Esophagus muscularis mucosa (tissue), 4 donors: ENCODE measurements at regions not wholly inside any gene's neighbourhood (a gene's known extent, or its start where the extent isn't known, plus 50 kb on each side); places are given as distances from the start of the nearest gene placed in this dataset.

Experiments
- DNase-seq: peaks from one replicate; pipeline ENCODE4 v3.0.0-alpha.2; 2017; ENCODE audit errors: extremely low spot score
- H3K27ac ChIP-seq, 4 donors: fragments of 200-600 bp; sonication (generic); replicated peaks in 1 of 4; 1 replicate in 3 of 4; 2 replicates in 1 of 4; pipeline ENCODE4 v1.5.1; 2016 to 2019; ENCODE audit warnings: mild to moderate bottlenecking in 1 of 4
- H3K27me3 ChIP-seq, 4 donors: fragments of 200-600 bp; sonication (generic); one replicate each; pipeline versions ENCODE4 v1.5.1 to v1.6.0; 2016 to 2019
- H3K36me3 ChIP-seq, 4 donors: fragments of 200-600 bp; sonication (generic); one replicate each; pipeline ENCODE4 v1.5.1; 2016 to 2019
- H3K4me1 ChIP-seq, 4 donors: fragments of 200-600 bp; sonication (generic); one replicate each; pipeline ENCODE4 v1.5.1; 2016 to 2019
- H3K4me3 ChIP-seq, 4 donors: fragments of 200-600 bp; sonication (generic); 1 replicate in 2 of 4; 2 replicates in 2 of 4; pipeline ENCODE4 v1.5.1; 2016 to 2019; ENCODE audit warnings: mild to moderate bottlenecking in 4 of 4, moderate library complexity in 1 of 4
- H3K9me3 ChIP-seq, 4 donors: fragments of 200-600 bp; sonication (generic); 1 replicate in 3 of 4; 2 replicates in 1 of 4; pipeline ENCODE4 v1.5.1; 2016 to 2019
- CTCF ChIP-seq, 3 experiments: fragments of 200-600 bp in 2 of 3; fragments of 450-650 bp in 1 of 3; sonication (generic) in 2 of 3; IDR thresholded peaks; one replicate each; pipeline ENCODE4 v1.5.1; 2017 to 2019; ENCODE audit warnings: antibody characterized with exemption in 3 of 3, mild to moderate bottlenecking in 2 of 3, moderate library complexity in 1 of 3
- EP300 ChIP-seq: sonication (generic); formaldehyde crosslinking; IDR thresholded peaks from one replicate; pipeline ENCODE4 v1.6.1; 2017; ENCODE audit warnings: antibody characterized with exemption
- POLR2A ChIP-seq: fragments of 450-650 bp; IDR thresholded peaks from one replicate; pipeline ENCODE4 v1.6.1; 2017; ENCODE audit warnings: antibody characterized with exemption, moderate library complexity, mild to moderate bottlenecking, low read depth
- POLR2AphosphoS5 ChIP-seq, 2 donors: sonication (generic); formaldehyde crosslinking; IDR thresholded peaks; one replicate each; pipeline ENCODE4 v1.6.1; 2017; ENCODE audit warnings: antibody characterized with exemption in 2 of 2
- WGBS: methylation state at CpG from one replicate; pipeline ENCODE4 v1.1.5; 2018; 5-methylcytosine and 5-hydroxymethylcytosine counted together
- intact Hi-C: fragments of 100-400 bp; cut with DNase I; formaldehyde crosslinking; loops from one replicate; pipeline ENCODE4 v1.15.1; 2023

GRCh38 chr2:66327066-66327740, 107.7 kb upstream of the MEIS1 start:
- no peak overlapping the region for H3K27ac ChIP-seq
- no peaks in the 10 kb centered on the region for H3K36me3 ChIP-seq
- DNase-seq: no peak
- WGBS: 90% methylated on average over 5 of the region's 5 CpGs
- H3K9me3 ChIP-seq: no peaks in the 10 kb centered on the region
- TF ChIP-seq CTCF (IDR thresholded peaks at IDR 0.05): no peak
- no peak for TF ChIP-seq EP300
- TF ChIP-seq POLR2AphosphoS5 (IDR thresholded peaks at IDR 0.05): no peak
- no peak for TF ChIP-seq POLR2A
- intact Hi-C loops: no loop called here
- no peak overlapping the region for H3K4me3 ChIP-seq
- no peaks in the 10 kb centered on the region for H3K4me1 ChIP-seq
- no peaks in the 10 kb centered on the region for H3K27me3 ChIP-seq

DNA sequence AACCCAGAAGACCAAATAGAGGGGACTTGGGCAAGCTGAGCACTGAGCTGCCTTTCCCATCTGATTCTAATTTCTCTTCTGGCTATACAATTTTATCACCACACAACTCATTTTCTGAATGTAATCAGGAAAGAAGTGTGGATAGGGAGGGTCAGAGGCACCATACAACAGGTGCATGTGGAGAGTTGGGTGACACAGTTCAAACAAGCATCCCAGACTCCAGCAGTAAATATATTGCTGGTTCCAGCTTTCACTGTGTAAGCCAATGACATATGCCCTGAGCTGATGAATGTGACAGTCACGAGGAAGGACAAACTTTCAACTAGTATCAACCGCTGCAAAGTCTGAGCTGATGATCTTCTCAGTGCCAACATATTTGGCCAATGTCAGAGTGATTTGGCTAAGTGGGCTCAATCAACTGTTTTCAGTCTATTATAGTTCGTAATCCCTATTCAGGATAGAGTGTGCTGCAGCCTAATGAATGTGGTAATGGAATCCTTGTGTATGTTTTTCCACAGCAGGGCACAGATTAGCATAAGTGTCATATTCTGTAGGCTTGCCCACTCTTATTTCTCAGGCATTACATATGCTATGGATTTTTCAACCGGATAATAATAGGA, 109.9 kb upstream of the MEIS1 start:
- intact Hi-C loops: no loop called here
- no peaks in the 10 kb centered on the region for H3K27me3 ChIP-seq
- H3K27ac ChIP-seq: no peak overlapping the region
- TF ChIP-seq POLR2AphosphoS5 (IDR thresholded peaks at IDR 0.05): no peak
- no peak for TF ChIP-seq CTCF (IDR thresholded peaks at IDR 0.05)
- no peak for TF ChIP-seq EP300
- TF ChIP-seq POLR2A: no peak
- no peaks in the 10 kb centered on the region for H3K36me3 ChIP-seq
- no peak for DNase-seq
- 94% methylated on average over 4 of the region's 4 CpGs for WGBS
- no peak overlapping the region for H3K4me3 ChIP-seq
- H3K9me3 ChIP-seq: no peaks in the 10 kb centered on the region
- no peaks in the 10 kb centered on the region for H3K4me1 ChIP-seq

DNA sequence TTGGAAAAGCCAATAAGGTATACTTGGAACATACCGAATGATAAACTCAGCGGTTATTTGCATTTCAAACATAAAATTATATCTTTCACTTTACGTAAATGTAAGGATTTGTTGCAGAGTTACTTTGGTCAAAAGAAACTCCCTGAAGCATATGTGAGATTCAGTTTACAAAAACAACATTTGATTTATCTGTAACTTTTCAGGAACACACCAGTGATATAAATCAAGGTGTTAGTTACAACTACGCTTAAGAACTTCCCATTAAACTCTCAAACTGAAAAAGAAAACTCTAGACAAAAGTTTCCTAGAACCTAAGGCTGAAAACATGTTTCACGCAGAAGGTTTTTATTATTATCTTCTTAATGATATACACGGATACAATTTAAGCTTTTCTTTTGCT, 110.6 kb upstream of the MEIS1 start:
- Histone ChIP-seq H3K27ac (no peak overlapping the region), H3K4me1 (no peaks in the 10 kb centered on the region), H3K9me3 (no peaks in the 10 kb centered on the region), H3K4me3 (no peak overlapping the region), H3K27me3 (no peaks in the 10 kb centered on the region), H3K36me3 (no peaks in the 10 kb centered on the region)
- 92% methylated on average over 6 of the region's 6 CpGs for WGBS
- TF ChIP-seq EP300 (no peak), POLR2AphosphoS5 (IDR thresholded peaks at IDR 0.05) (no peak), POLR2A (no peak), CTCF (IDR thresholded peaks at IDR 0.05) (no peak)
- no peak for DNase-seq
- intact Hi-C loops: no loop called here

DNA sequence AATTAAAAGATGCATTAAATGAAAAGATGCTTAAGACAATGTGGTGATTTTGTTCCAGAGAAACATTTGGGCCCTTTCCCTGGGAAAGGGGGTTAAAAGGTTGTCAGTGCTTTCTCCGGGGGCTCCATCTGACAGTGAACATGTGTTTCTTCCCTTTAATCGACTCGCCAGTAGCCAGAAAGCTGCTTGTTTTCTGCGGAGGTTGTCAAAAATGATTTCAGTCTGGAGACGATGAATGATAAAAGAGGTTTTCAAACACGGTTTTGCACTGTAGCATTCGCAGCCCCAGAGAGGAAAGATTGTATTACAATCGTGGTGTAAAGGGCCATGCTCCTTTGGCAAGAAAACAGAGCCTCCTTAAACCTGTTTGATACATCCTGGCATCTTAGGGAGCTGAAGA, 111.5 kb upstream of the MEIS1 start:
- WGBS: 56% methylated on average over 8 of the region's 8 CpGs
- H3K36me3 ChIP-seq: no peaks in the 10 kb centered on the region
- intact Hi-C loops: no loop called here
- no peaks in the 10 kb centered on the region for H3K9me3 ChIP-seq
- H3K4me1 ChIP-seq: no peaks in the 10 kb centered on the region
- no peak for TF ChIP-seq POLR2AphosphoS5 (IDR thresholded peaks at IDR 0.05)
- no peak for TF ChIP-seq POLR2A
- no peak for TF ChIP-seq CTCF (IDR thresholded peaks at IDR 0.05)
- no peak for TF ChIP-seq EP300
- no peak overlapping the region for H3K4me3 ChIP-seq
- no peak for DNase-seq
- no peak overlapping the region for H3K27ac ChIP-seq
- H3K27me3 ChIP-seq: no peaks in the 10 kb centered on the region
